GM12874 (cell line): ENCODE measurements at regions not wholly inside any gene's neighbourhood (a gene's known extent, or its start where the extent isn't known, plus 50 kb on each side); places are given as distances from the start of the nearest gene placed in this dataset.

Source experiments
- CTCF ChIP-seq: IDR thresholded peaks from 2 replicates; pipeline ENCODE4 v1.5.1; 2011; ENCODE audit warnings: low read depth, mild to moderate bottlenecking, control low read depth, low read length, moderate library complexity; ENCODE audit not compliant: insufficient read depth

- TF ChIP-seq CTCF = no peak
Measured at GRCh38 chr6:113383701-113384100, 473.4 kb upstream of the MARCKS start.

- no peak for TF ChIP-seq CTCF
Measured at GRCh38 chr6:113385020-113385431, 472.1 kb upstream of the MARCKS start.

- TF ChIP-seq CTCF = no peak
Measured at GRCh38 chr6:113388996-113389395, 468.1 kb upstream of the MARCKS start.

GRCh38 chr6:113392551-113393055, 464.5 kb upstream of the MARCKS start:
- no peak for TF ChIP-seq CTCF

- no peak for TF ChIP-seq CTCF
Measured at GRCh38 chr6:113394216-113394615, 462.9 kb upstream of the MARCKS start.

GRCh38 chr6:113394729-113395128, 462.4 kb upstream of the MARCKS start:
- no peak for TF ChIP-seq CTCF

- TF ChIP-seq CTCF = no peak
Measured at GRCh38 chr6:113396730-113397129, 460.4 kb upstream of the MARCKS start.
